ENCODE measurements at regions not wholly inside any gene's neighbourhood (a gene's known extent, or its start where the extent isn't known, plus 50 kb on each side); places are given as distances from the start of the nearest gene placed in this dataset.
"Not testable (repeated sequence)": the region's sequence is repeated elsewhere in the genome, so short reads cannot be mapped to it uniquely, and the experiment has no call there.

DNA sequence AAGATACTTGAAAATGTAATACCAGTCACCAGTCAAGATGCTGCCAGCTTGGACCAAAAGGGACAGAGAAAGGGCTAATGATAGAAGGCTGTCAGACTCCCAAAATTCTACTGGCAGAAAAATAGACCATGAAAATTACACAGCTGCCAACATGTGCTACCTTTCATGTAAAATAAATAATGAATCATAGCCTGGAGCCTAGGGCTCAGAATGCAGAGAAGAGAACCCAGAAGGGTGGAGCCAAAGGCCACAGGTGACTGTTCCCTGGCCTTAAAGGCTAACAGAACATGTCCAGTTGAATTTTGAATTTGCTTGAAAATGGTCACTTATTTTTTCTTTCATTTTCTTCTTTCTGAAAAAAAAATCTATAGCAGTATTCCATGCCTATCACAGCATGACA, 1827.0 kb upstream of the MIR17HG start:
- Histone ChIP-seq H3K4me1 (no peaks in the 10 kb centered on the region), H3K27me3 (no peaks in the 10 kb centered on the region), H3K36me3 (no peaks in the 10 kb centered on the region), H3K27ac (no peak overlapping the region), H3K9me3 (no peaks in the 10 kb centered on the region), H3K4me3 (no peak overlapping the region)
- TF ChIP-seq CTCF (IDR thresholded peaks at IDR 0.05) = no peak
- intact Hi-C loops (cut with DNase I) = no loop called here
- no peak for DNase-seq (ENCODE audit: low spot score in 2 of 2)

GRCh38 chr13:89521672-89522071, 1825.8 kb upstream of the MIR17HG start:
- H3K4me3 ChIP-seq; H3K27ac ChIP-seq; H3K4me1 ChIP-seq; intact Hi-C loops (cut with DNase I); DNase-seq (ENCODE audit: low spot score in 2 of 2); H3K36me3 ChIP-seq; H3K9me3 ChIP-seq; H3K27me3 ChIP-seq: not testable (repeated sequence)

- TF ChIP-seq CTCF (IDR thresholded peaks at IDR 0.05) = no peak
- no peak overlapping the region for H3K4me3 ChIP-seq
- H3K27ac ChIP-seq = no peak overlapping the region
- H3K9me3 ChIP-seq = no peaks in the 10 kb centered on the region
- H3K4me1 ChIP-seq = no peaks in the 10 kb centered on the region
- intact Hi-C loops (cut with DNase I) = no loop called here
- H3K36me3 ChIP-seq = no peaks in the 10 kb centered on the region
- no peak for DNase-seq (ENCODE audit: low spot score in 2 of 2)
- no peaks in the 10 kb centered on the region for H3K27me3 ChIP-seq
These were observed 1806.1 kb upstream of the MIR17HG start for GRCh38 chr13:89541091-89542030.

DNA sequence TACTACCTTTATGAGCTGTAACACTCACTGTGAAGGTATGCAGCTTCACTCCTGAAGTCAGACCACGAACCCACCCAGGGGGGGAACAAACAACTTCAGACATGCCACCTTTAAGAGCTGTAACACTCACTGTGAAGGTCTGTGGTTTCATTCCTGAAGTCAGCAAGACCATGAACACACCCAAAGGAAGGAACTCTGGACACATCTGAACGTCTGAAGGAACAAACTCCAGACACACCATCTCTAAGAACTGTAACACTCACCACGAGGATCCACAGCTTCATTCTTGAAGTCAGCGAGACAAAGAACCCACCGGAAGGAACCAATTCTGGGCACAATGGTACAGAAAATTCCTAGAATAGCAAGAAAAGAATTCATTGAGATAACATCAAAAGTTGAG, 1796.5 kb upstream of the MIR17HG start:
- DNase-seq (ENCODE audit: low spot score in 2 of 2) = no peak
- no peak overlapping the region for H3K4me3 ChIP-seq
- no peak for TF ChIP-seq CTCF (IDR thresholded peaks at IDR 0.05)
- H3K27ac ChIP-seq = no peak overlapping the region
- H3K27me3 ChIP-seq = no peaks in the 10 kb centered on the region
- no peaks in the 10 kb centered on the region for H3K9me3 ChIP-seq
- intact Hi-C loops (cut with DNase I) = no loop called here
- H3K4me1 ChIP-seq = no peaks in the 10 kb centered on the region
- no peaks in the 10 kb centered on the region for H3K36me3 ChIP-seq

DNA sequence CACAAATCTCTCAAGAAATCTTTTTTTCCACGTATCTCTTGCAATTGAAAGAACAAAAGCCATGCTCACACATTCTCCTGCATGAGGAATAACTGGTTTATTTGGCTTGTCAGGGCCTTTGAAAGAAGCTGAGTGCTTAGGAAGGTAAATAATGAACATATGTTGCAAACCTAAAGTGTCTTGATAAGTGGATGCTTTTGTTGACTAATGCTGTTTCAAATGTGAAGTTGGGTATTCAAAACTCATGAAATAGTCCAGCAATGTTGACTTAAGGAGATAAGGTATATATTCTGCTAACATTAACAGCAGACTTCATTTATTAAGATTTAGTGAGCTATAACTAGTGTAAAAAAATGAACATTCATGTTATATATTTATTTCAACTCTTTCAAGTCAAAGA, 1792.7 kb upstream of the MIR17HG start:
- intact Hi-C loops (cut with DNase I) = no loop called here
- no peaks in the 10 kb centered on the region for H3K4me1 ChIP-seq
- no peak overlapping the region for H3K4me3 ChIP-seq
- H3K27ac ChIP-seq = no peak overlapping the region
- no peaks in the 10 kb centered on the region for H3K9me3 ChIP-seq
- TF ChIP-seq CTCF (IDR thresholded peaks at IDR 0.05) = no peak
- DNase-seq (ENCODE audit: low spot score in 2 of 2) = no peak
- no peaks in the 10 kb centered on the region for H3K36me3 ChIP-seq
- H3K27me3 ChIP-seq = no peaks in the 10 kb centered on the region

GRCh38 chr13:89565476-89566100, 1781.9 kb upstream of the MIR17HG start:
- Histone ChIP-seq H3K9me3 (no peaks in the 10 kb centered on the region), H3K36me3 (no peaks in the 10 kb centered on the region), H3K27me3 (no peaks in the 10 kb centered on the region), H3K27ac (no peak overlapping the region), H3K4me1 (no peaks in the 10 kb centered on the region), H3K4me3 (no peak overlapping the region)
- no peak for TF ChIP-seq CTCF (IDR thresholded peaks at IDR 0.05)
- intact Hi-C loops (cut with DNase I) = no loop called here
- no peak for DNase-seq (ENCODE audit: low spot score in 2 of 2)
